Activated T-cell treated with anti-CD3 and anti-CD28 coated beads, Interleukin-2, amount 50 U/mL, for 4 hours (primary cell): ENCODE measurements at regions not wholly inside any gene's neighbourhood (a gene's known extent, or its start where the extent isn't known, plus 50 kb on each side); places are given as distances from the start of the nearest gene placed in this dataset.

Experiments
- ATAC-seq, 2 donors: fragments of 200-7000 bp; cut with Tn5 transposase; one replicate each; pipeline ENCODE4 v1.10.0; 2021
- DNase-seq: peaks from one replicate; pipeline ENCODE4 v3.0.0-alpha.2; 2020
- H3K27me3 Mint-ChIP-seq: one replicate; pipeline ENCODE4 v1.8.0; 2021; ENCODE audit warnings: low read depth, mixed read lengths
- H3K36me3 Mint-ChIP-seq: one replicate; pipeline ENCODE4 v1.8.0; 2022; ENCODE audit warnings: mixed read lengths; ENCODE audit not compliant: insufficient read depth
- H3K4me1 Mint-ChIP-seq: one replicate; pipeline ENCODE4 v1.8.0; 2021; ENCODE audit warnings: low read depth, mixed read lengths
- H3K4me3 Mint-ChIP-seq: one replicate; pipeline ENCODE4 v1.8.0; 2021; ENCODE audit warnings: mild to moderate bottlenecking, moderate library complexity, mixed read lengths
- H3K9me3 Mint-ChIP-seq: one replicate; pipeline ENCODE4 v1.8.0; 2021; ENCODE audit warnings: mixed read lengths

- ATAC-seq, result no peak
- no peaks in the 10 kb centered on the region for H3K27me3 Mint-ChIP-seq
- DNase-seq, result no peak
- H3K4me3 Mint-ChIP-seq, result no peak overlapping the region
- H3K4me1 Mint-ChIP-seq, result no peaks in the 10 kb centered on the region
- H3K9me3 Mint-ChIP-seq, result peaks cover 2% of the 10 kb centered on the region
- H3K36me3 Mint-ChIP-seq, result no peaks in the 10 kb centered on the region
Observed at GRCh38 chr6:165229216-165229615, 80.2 kb downstream of the C6orf118 start.

- Mint-ChIP-seq H3K36me3 (no peaks in the 10 kb centered on the region), H3K4me3 (no peak overlapping the region), H3K4me1 (no peaks in the 10 kb centered on the region), H3K27me3 (no peaks in the 10 kb centered on the region), H3K9me3 (peaks cover 6% of the 10 kb centered on the region)
- DNase-seq, result no peak
- ATAC-seq, result no peak
Observed at GRCh38 chr6:165227644-165228329, 81.6 kb downstream of the C6orf118 start.

- DNase-seq (no peak), ATAC-seq (no peak)
- H3K9me3 Mint-ChIP-seq, result peaks cover 14% of the 10 kb centered on the region
- no peak overlapping the region for H3K4me3 Mint-ChIP-seq
- no peaks in the 10 kb centered on the region for H3K36me3 Mint-ChIP-seq
- no peaks in the 10 kb centered on the region for H3K27me3 Mint-ChIP-seq
- H3K4me1 Mint-ChIP-seq, result no peaks in the 10 kb centered on the region
Observed at GRCh38 chr6:165223736-165224135, 85.7 kb downstream of the C6orf118 start.

- H3K36me3 Mint-ChIP-seq, result no peaks in the 10 kb centered on the region
- no peak overlapping the region for H3K4me3 Mint-ChIP-seq
- no peak for ATAC-seq
Observed at GRCh38 chr6:165223101-165223500, 86.3 kb downstream of the C6orf118 start.

GRCh38 chr6:165222315-165223025 is 86.9 kb downstream of the C6orf118 start:
- DNase-seq, result no peak
- Mint-ChIP-seq H3K4me1 (no peaks in the 10 kb centered on the region), H3K9me3 (peaks cover 11% of the 10 kb centered on the region)

More at GRCh38 chr6:165223101-165223500, 86.3 kb downstream of the C6orf118 start:
- DNase-seq, result no peak
- no peaks in the 10 kb centered on the region for H3K27me3 Mint-ChIP-seq
- peaks cover 14% of the 10 kb centered on the region for H3K9me3 Mint-ChIP-seq
- no peaks in the 10 kb centered on the region for H3K4me1 Mint-ChIP-seq

GRCh38 chr6:165220045-165220444 is 89.4 kb downstream of the C6orf118 start:
- ATAC-seq (no peak), DNase-seq (no peak)
- H3K9me3 Mint-ChIP-seq, result peaks cover 19% of the 10 kb centered on the region
- no peaks in the 10 kb centered on the region for H3K27me3 Mint-ChIP-seq
- H3K36me3 Mint-ChIP-seq, result no peaks in the 10 kb centered on the region
- no peak overlapping the region for H3K4me3 Mint-ChIP-seq
- no peaks in the 10 kb centered on the region for H3K4me1 Mint-ChIP-seq

More at GRCh38 chr6:165222315-165223025, 86.9 kb downstream of the C6orf118 start:
- no peaks in the 10 kb centered on the region for H3K27me3 Mint-ChIP-seq
- no peak for ATAC-seq
- no peaks in the 10 kb centered on the region for H3K36me3 Mint-ChIP-seq
- H3K4me3 Mint-ChIP-seq, result no peak overlapping the region

GRCh38 chr6:165219629-165220028 is 89.8 kb downstream of the C6orf118 start:
- ATAC-seq (no peak), DNase-seq (no peak)
- Mint-ChIP-seq H3K9me3 (peaks cover 19% of the 10 kb centered on the region), H3K27me3 (no peaks in the 10 kb centered on the region), H3K4me1 (no peaks in the 10 kb centered on the region), H3K4me3 (no peak overlapping the region), H3K36me3 (no peaks in the 10 kb centered on the region)

- Mint-ChIP-seq H3K36me3 (no peaks in the 10 kb centered on the region), H3K9me3 (peaks cover 19% of the 10 kb centered on the region), H3K4me1 (no peaks in the 10 kb centered on the region), H3K27me3 (no peaks in the 10 kb centered on the region), H3K4me3 (no peak overlapping the region)
- DNase-seq (no peak), ATAC-seq (no peak)
Observed at GRCh38 chr6:165218829-165219228, 90.6 kb downstream of the C6orf118 start.

GRCh38 chr6:165206798-165207197 is 102.6 kb downstream of the C6orf118 start:
- no peaks in the 10 kb centered on the region for H3K36me3 Mint-ChIP-seq
- DNase-seq (no peak), ATAC-seq (no peak)
- H3K4me3 Mint-ChIP-seq, result no peak overlapping the region
- H3K9me3 Mint-ChIP-seq, result no peaks in the 10 kb centered on the region
- H3K4me1 Mint-ChIP-seq, result no peaks in the 10 kb centered on the region
- H3K27me3 Mint-ChIP-seq, result no peaks in the 10 kb centered on the region

GRCh38 chr6:165205632-165206031 is 103.8 kb downstream of the C6orf118 start:
- Mint-ChIP-seq H3K4me3 (no peak overlapping the region), H3K9me3 (peaks cover 3% of the 10 kb centered on the region), H3K36me3 (no peaks in the 10 kb centered on the region)

GRCh38 chr6:165204807-165205545 is 104.4 kb downstream of the C6orf118 start:
- Mint-ChIP-seq H3K4me3 (no peak overlapping the region), H3K9me3 (peaks cover 6% of the 10 kb centered on the region), H3K4me1 (no peaks in the 10 kb centered on the region), H3K36me3 (no peaks in the 10 kb centered on the region), H3K27me3 (no peaks in the 10 kb centered on the region)
- no peak for ATAC-seq
- no peak for DNase-seq

More at GRCh38 chr6:165205632-165206031, 103.8 kb downstream of the C6orf118 start:
- no peak for DNase-seq
- no peak for ATAC-seq
- no peaks in the 10 kb centered on the region for H3K4me1 Mint-ChIP-seq
- H3K27me3 Mint-ChIP-seq, result no peaks in the 10 kb centered on the region

GRCh38 chr6:165200178-165200577 is 109.2 kb downstream of the C6orf118 start:
- no peak for DNase-seq
- Mint-ChIP-seq H3K4me3 (no peak overlapping the region), H3K9me3 (peaks cover 10% of the 10 kb centered on the region), H3K4me1 (no peaks in the 10 kb centered on the region), H3K36me3 (no peaks in the 10 kb centered on the region), H3K27me3 (no peaks in the 10 kb centered on the region)
- no peak for ATAC-seq

GRCh38 chr6:165191461-165191860 is 117.9 kb downstream of the C6orf118 start:
- Mint-ChIP-seq H3K4me1 (no peaks in the 10 kb centered on the region), H3K4me3 (no peak overlapping the region), H3K9me3 (peaks cover 6% of the 10 kb centered on the region), H3K36me3 (no peaks in the 10 kb centered on the region), H3K27me3 (no peaks in the 10 kb centered on the region)
- no peak for ATAC-seq
- DNase-seq, result no peak

- ATAC-seq, result no peak
- DNase-seq, result no peak
- peaks cover 11% of the 10 kb centered on the region for H3K9me3 Mint-ChIP-seq
- no peaks in the 10 kb centered on the region for H3K36me3 Mint-ChIP-seq
- no peaks in the 10 kb centered on the region for H3K4me1 Mint-ChIP-seq
- no peak overlapping the region for H3K4me3 Mint-ChIP-seq
- H3K27me3 Mint-ChIP-seq, result no peaks in the 10 kb centered on the region
Observed at GRCh38 chr6:165186441-165187205, 122.8 kb downstream of the C6orf118 start.
